Colonic mucosa (tissue), 4 donors: ENCODE measurements at regions not wholly inside any gene's neighbourhood (a gene's known extent, or its start where the extent isn't known, plus 50 kb on each side); places are given as distances from the start of the nearest gene placed in this dataset.

Experiments used
- DNase-seq: peaks from one replicate; pipeline ENCODE4 v3.0.0-alpha.2; 2020
- H3K27ac ChIP-seq: fragments of 200-600 bp; one replicate; pipeline ENCODE4 v1.8.0; 2021
- H3K27me3 ChIP-seq: fragments of 200-600 bp; one replicate; pipeline ENCODE4 v1.8.0; 2021
- H3K36me3 ChIP-seq: fragments of 200-600 bp; one replicate; pipeline ENCODE4 v1.8.0; 2021
- H3K4me1 ChIP-seq: fragments of 200-600 bp; one replicate; pipeline ENCODE4 v1.8.0; 2021; ENCODE audit warnings: mild to moderate bottlenecking
- H3K4me3 ChIP-seq: fragments of 200-600 bp; one replicate; pipeline ENCODE4 v1.8.0; 2021
- H3K9ac ChIP-seq, 2 donors: one replicate each; pipeline ENCODE4 v1.7.0; 2013; ENCODE audit warnings: control low read depth in 2 of 2, low read depth in 2 of 2, low read length in 2 of 2
- H3K9me3 ChIP-seq: fragments of 200-600 bp; one replicate; pipeline ENCODE4 v1.8.0; 2021
- intact Hi-C: fragments of 100-400 bp; cut with DNase I; formaldehyde crosslinking; loops from one replicate; pipeline ENCODE4 v1.14.1; 2022
- TF ChIP-seq, protein P1 (sequence below): fragments of 200-600 bp; IDR thresholded peaks from one replicate; pipeline ENCODE4 v1.8.0; 2022; ENCODE audit warnings: antibody characterized with exemption, mild to moderate bottlenecking
- donor health status: healthy.
- donor health status: DM: no; HTN: no; CAD: no.
- donor health status: DM: no; HTN: no; CAD: no.

DNA sequence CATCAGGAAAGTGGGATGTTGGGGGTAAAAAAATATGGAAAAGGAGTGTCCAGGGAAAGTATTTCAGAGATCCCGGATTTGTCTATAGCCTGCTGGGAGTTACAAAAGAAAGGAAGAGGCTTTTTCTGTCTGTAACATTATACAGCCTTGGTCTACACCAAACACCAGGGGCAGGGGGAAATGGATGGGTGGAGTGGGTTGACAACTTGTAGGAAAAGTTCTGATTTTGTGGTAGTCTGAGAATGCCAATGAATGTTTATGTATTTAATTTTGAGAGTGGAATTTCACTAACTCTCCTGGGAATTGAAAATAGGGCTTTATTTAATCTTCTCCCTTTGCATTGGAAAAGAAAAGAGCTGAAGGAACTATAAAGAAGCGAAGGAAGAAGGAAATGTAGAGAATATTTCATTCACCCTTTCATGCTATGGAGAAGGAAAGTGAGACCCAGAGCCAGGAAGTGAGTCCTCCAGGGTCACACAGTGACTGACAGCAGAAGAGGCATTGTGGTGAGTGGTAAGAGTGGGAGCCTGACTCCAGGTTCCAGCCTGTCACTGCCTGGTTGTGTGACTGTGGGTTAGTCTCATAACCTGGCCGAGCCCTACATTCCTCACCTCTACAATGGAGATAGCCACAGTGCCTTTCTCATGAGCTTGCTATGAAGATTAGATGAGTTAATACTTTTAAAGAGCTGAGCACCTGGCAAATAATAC, 346.3 kb upstream of the TNP1 start:
- intact Hi-C loops: no loop called here
- TF ChIP-seq, protein P1, sequence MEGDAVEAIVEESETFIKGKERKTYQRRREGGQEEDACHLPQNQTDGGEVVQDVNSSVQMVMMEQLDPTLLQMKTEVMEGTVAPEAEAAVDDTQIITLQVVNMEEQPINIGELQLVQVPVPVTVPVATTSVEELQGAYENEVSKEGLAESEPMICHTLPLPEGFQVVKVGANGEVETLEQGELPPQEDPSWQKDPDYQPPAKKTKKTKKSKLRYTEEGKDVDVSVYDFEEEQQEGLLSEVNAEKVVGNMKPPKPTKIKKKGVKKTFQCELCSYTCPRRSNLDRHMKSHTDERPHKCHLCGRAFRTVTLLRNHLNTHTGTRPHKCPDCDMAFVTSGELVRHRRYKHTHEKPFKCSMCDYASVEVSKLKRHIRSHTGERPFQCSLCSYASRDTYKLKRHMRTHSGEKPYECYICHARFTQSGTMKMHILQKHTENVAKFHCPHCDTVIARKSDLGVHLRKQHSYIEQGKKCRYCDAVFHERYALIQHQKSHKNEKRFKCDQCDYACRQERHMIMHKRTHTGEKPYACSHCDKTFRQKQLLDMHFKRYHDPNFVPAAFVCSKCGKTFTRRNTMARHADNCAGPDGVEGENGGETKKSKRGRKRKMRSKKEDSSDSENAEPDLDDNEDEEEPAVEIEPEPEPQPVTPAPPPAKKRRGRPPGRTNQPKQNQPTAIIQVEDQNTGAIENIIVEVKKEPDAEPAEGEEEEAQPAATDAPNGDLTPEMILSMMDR: no peak
- Histone ChIP-seq H3K9ac (no peak overlapping the region), H3K4me3 (no peak overlapping the region), H3K36me3 (no peaks in the 10 kb centered on the region), H3K27ac (no peak overlapping the region), H3K4me1 (no peaks in the 10 kb centered on the region), H3K9me3 (no peaks in the 10 kb centered on the region), H3K27me3 (no peaks in the 10 kb centered on the region)
- DNase-seq: no peak

- no peaks in the 10 kb centered on the region for H3K9me3 ChIP-seq
- H3K36me3 ChIP-seq: no peaks in the 10 kb centered on the region
- DNase-seq: no peak
- intact Hi-C loops: no loop called here
- no peak overlapping the region for H3K27ac ChIP-seq
- TF ChIP-seq, protein P1: no peak
- no peaks in the 10 kb centered on the region for H3K4me1 ChIP-seq
- no peak overlapping the region for H3K4me3 ChIP-seq
- no peak overlapping the region for H3K9ac ChIP-seq
- no peaks in the 10 kb centered on the region for H3K27me3 ChIP-seq
These were observed 344.5 kb upstream of the TNP1 start for GRCh38 chr2:217204358-217204757.

GRCh38 chr2:217203086-217203485, 343.2 kb upstream of the TNP1 start:
- no peak overlapping the region for H3K27ac ChIP-seq

GRCh38 chr2:217199255-217199630, 339.4 kb upstream of the TNP1 start:
- intact Hi-C loops: no loop called here
- Histone ChIP-seq H3K9ac (no peak overlapping the region), H3K4me1 (no peaks in the 10 kb centered on the region), H3K36me3 (no peaks in the 10 kb centered on the region), H3K27ac (no peak overlapping the region), H3K9me3 (no peaks in the 10 kb centered on the region), H3K27me3 (no peaks in the 10 kb centered on the region), H3K4me3 (no peak overlapping the region)
- DNase-seq: no peak
- TF ChIP-seq, protein P1: no peak

More at GRCh38 chr2:217203086-217203485, 343.2 kb upstream of the TNP1 start:
- no peaks in the 10 kb centered on the region for H3K27me3 ChIP-seq
- TF ChIP-seq, protein P1: no peak
- H3K4me1 ChIP-seq: no peaks in the 10 kb centered on the region
- H3K9me3 ChIP-seq: no peaks in the 10 kb centered on the region
- no peak for DNase-seq
- intact Hi-C loops: no loop called here
- no peak overlapping the region for H3K9ac ChIP-seq
- no peaks in the 10 kb centered on the region for H3K36me3 ChIP-seq
- H3K4me3 ChIP-seq: no peak overlapping the region

- no peak overlapping the region for H3K27ac ChIP-seq
- intact Hi-C loops: no loop called here
- H3K4me1 ChIP-seq: no peaks in the 10 kb centered on the region
- no peak for DNase-seq
- H3K4me3 ChIP-seq: no peak overlapping the region
- H3K27me3 ChIP-seq: no peaks in the 10 kb centered on the region
- TF ChIP-seq, protein P1: no peak
- no peak overlapping the region for H3K9ac ChIP-seq
- H3K36me3 ChIP-seq: no peaks in the 10 kb centered on the region
- no peaks in the 10 kb centered on the region for H3K9me3 ChIP-seq
These were observed 336.0 kb upstream of the TNP1 start for GRCh38 chr2:217195658-217196446.
